Right lobe of liver (tissue), 4 donors: ENCODE measurements at regions not wholly inside any gene's neighbourhood (a gene's known extent, or its start where the extent isn't known, plus 50 kb on each side); places are given as distances from the start of the nearest gene placed in this dataset.

Source experiments
- CTCF ChIP-seq, 4 donors: fragments of 200-600 bp in 3 of 4; fragments of 450-650 bp in 1 of 4; IDR thresholded peaks; one replicate each; pipeline versions ENCODE4 v1.5.1 to v1.8.0; 2016 to 2022; ENCODE audit warnings: antibody characterized with exemption in 4 of 4, mild to moderate bottlenecking in 2 of 4
- POLR2A ChIP-seq: fragments of 450-650 bp; IDR thresholded peaks from one replicate; pipeline ENCODE4 v1.6.1; 2017; ENCODE audit warnings: antibody characterized with exemption, mild to moderate bottlenecking
- donor health status: DM: no; HTN: no; CAD: no.
- donor health status: DM: no; HTN: no; CAD: no.
- donor health status: DM: no; HTN: yes; CAD: no.

DNA sequence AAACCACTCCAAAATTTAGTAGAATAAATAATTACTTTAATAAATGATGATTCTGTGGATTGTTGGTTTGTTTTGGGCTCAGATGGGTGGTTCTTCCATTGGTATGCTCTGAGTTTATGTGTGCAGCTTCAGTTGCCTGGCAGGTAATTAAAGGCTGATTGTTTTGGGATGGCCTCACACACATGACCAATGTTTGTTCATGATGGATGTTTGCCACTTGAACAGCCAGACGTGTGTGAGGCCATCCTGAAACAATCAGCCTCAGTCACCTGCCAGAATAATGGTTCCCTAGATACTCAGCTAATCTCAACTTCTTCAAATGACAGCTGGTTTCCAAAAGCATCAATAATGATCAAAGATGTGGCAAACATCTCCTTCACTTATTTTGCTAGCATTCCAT, 352.5 kb upstream of the GULP1 start:
- TF ChIP-seq CTCF (IDR thresholded peaks at IDR 0.05) (no peak), POLR2A (no peak)
